HG03060 (cell line): ENCODE measurements at regions not wholly inside any gene's neighbourhood (a gene's known extent, or its start where the extent isn't known, plus 50 kb on each side); places are given as distances from the start of the nearest gene placed in this dataset.
"Not testable (repeated sequence)": the region's sequence is repeated elsewhere in the genome, so short reads cannot be mapped to it uniquely, and the experiment has no call there.

Experiments
- ATAC-seq: cut with Tn5 transposase; IDR thresholded peaks from one replicate; pipeline ENCODE4 v1.9.1; 2021; ENCODE audit warnings: low read depth, moderate number of reproducible peaks; ENCODE audit not compliant: unreplicated experiment

- no peak for ATAC-seq
Measured at GRCh38 chr3:161599697-161600096, 103.1 kb downstream of the OTOL1 start.

- ATAC-seq = no peak
Measured at GRCh38 chr3:161600173-161600572, 103.6 kb downstream of the OTOL1 start.

- ATAC-seq = no peak
Measured at GRCh38 chr3:161602475-161602874, 105.9 kb downstream of the OTOL1 start.

GRCh38 chr3:161602918-161603317 lies 106.3 kb downstream of the OTOL1 start:
- no peak for ATAC-seq

GRCh38 chr3:161607056-161607455 lies 110.4 kb downstream of the OTOL1 start:
- ATAC-seq = no peak

GRCh38 chr3:161619351-161619750 lies 122.7 kb downstream of the OTOL1 start:
- no peak for ATAC-seq

- ATAC-seq = no peak
Measured at GRCh38 chr3:161630794-161631193, 134.2 kb downstream of the OTOL1 start.

- no peak for ATAC-seq
Measured at GRCh38 chr3:161631536-161631935, 134.9 kb downstream of the OTOL1 start.

GRCh38 chr3:161637559-161637958 lies 141.0 kb downstream of the OTOL1 start:
- no peak for ATAC-seq

GRCh38 chr3:161639095-161639494 lies 142.5 kb downstream of the OTOL1 start:
- not testable (repeated sequence) for ATAC-seq

GRCh38 chr3:161640181-161640580 lies 143.6 kb downstream of the OTOL1 start:
- no peak for ATAC-seq

- ATAC-seq = no peak
Measured at GRCh38 chr3:161641287-161641686, 144.7 kb downstream of the OTOL1 start.

GRCh38 chr3:161644891-161645635 lies 148.5 kb downstream of the OTOL1 start:
- no peak for ATAC-seq

GRCh38 chr3:161647936-161648470 lies 151.4 kb downstream of the OTOL1 start:
- ATAC-seq = no peak

GRCh38 chr3:161649900-161650484 lies 153.4 kb downstream of the OTOL1 start:
- no peak for ATAC-seq

- ATAC-seq = no peak
Measured at GRCh38 chr3:161657786-161658185, 161.2 kb downstream of the OTOL1 start.

- no peak for ATAC-seq
Measured at GRCh38 chr3:161671141-161671540, 174.5 kb downstream of the OTOL1 start.

- no peak for ATAC-seq
Measured at GRCh38 chr3:161672478-161672877, 175.9 kb downstream of the OTOL1 start.

GRCh38 chr3:161673866-161674265 lies 177.3 kb downstream of the OTOL1 start:
- ATAC-seq = no peak

- no peak for ATAC-seq
Measured at GRCh38 chr3:161674402-161674801, 177.8 kb downstream of the OTOL1 start.

GRCh38 chr3:161681831-161682230 lies 185.2 kb downstream of the OTOL1 start:
- not testable (repeated sequence) for ATAC-seq

- ATAC-seq = no peak
Measured at GRCh38 chr3:161682715-161683114, 186.1 kb downstream of the OTOL1 start.
